SKM-1 (cell line): ENCODE measurements at regions not wholly inside any gene's neighbourhood (a gene's known extent, or its start where the extent isn't known, plus 50 kb on each side); places are given as distances from the start of the nearest gene placed in this dataset.

Source experiments
- DNase-seq: peaks from one replicate; lab custom pipeline; 2025; ENCODE audit not compliant: unreplicated experiment; lab: John Stamatoyannopoulos, UW

GRCh38 chr15:70431854-70432253 is 331.5 kb downstream of the UACA start:
- no peak for DNase-seq

DNA sequence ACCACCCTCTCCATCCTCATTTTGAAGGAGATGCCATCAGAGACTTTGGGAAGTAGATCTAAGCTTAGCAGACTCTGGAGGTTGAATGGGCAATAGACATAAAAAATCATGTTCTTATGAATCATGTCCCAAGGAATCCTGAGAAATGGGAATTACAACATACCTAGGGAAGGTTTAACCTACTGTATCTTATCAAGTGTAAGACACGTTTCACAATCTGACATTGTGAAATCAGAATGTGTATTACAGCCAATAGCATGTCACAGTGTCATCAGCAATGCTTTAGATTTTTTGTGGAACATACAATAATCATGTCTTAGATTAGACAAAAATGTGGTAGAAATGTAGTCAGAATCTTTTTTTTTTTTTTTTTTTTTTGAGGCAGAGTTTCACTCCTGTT is 332.4 kb upstream of the TLE3 start:
- no peak for DNase-seq

- no peak for DNase-seq
Observed at GRCh38 chr15:70429056-70429722, 331.5 kb upstream of the TLE3 start.

GRCh38 chr15:70428211-70428822 is 330.6 kb upstream of the TLE3 start:
- DNase-seq, result no peak

GRCh38 chr15:70427167-70428120 is 329.7 kb upstream of the TLE3 start:
- DNase-seq, result no peak

DNA sequence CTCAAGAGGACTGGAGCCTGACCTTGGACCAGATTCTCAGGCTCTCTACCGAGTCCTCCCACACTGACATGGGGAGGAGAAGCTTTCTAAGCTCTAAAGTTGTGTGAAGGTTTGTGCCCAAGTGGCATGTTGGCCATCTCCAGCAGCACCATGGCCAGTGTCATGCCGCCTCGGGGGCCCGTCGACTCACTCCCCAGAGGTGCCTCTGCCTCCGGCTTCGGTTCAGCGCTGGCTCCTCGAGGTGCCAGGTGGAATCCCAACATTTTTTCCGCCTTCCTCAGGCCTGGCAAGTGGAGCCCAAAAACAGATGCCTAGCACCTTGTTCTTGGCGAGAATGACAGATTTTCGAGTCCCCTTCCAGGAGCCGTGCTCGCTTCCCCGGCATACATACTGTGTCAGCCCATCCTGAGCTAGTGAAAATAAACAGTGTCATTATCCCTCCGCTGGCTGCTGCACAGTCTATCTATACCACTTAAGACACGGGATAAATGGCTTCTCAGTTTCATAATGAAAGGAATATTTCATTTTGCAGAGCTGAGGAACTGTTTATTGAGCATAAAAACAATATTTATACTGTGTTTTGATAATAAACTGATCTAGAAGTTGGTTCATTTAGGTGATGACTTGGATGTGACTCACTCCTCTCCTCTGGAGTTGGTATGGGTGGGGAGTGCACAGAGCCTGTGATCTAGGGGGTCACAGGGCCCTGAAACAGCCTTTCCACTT is 328.5 kb upstream of the TLE3 start:
- no peak for DNase-seq

GRCh38 chr15:70424937-70425411 is 327.3 kb upstream of the TLE3 start:
- DNase-seq, result no peak

DNA sequence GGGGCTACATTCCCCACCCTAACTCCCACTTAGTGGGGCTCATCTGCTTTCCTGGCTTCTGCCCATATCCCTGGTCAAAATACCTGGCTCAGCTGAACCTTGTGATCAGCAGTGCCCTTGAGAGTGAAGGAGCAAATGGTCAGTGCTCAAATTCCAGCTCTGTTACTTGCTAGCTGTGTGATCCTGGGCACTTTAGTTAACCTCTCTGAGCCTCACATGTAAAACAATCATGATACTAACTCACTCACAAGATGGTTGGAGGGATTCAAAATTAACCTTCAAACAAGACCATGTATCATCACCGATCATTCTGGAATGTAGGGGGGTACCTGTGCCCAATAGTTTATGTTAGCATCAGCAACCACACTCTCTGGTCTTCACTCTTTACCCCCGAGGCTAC is 325.6 kb upstream of the TLE3 start:
- no peak for DNase-seq

DNA sequence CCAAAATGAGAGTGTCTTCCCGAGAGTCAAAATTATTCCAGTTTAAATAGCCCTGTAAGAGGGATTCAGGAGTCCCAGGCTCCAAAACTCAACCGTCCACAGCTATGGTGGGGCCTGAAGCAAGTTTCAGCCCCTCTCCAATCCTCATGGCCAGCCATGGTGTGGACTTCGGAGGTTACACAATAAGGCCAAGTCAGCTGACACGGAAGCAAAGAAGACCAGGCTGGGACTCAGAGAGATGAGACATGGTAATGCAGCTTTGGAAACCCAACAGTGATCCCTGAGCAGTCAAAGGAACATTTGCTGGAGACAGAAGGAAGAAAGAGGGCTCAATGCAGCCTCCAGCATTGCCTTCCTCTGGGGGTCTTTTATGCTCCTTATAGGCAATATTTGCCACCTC is 324.6 kb upstream of the TLE3 start:
- no peak for DNase-seq

DNA sequence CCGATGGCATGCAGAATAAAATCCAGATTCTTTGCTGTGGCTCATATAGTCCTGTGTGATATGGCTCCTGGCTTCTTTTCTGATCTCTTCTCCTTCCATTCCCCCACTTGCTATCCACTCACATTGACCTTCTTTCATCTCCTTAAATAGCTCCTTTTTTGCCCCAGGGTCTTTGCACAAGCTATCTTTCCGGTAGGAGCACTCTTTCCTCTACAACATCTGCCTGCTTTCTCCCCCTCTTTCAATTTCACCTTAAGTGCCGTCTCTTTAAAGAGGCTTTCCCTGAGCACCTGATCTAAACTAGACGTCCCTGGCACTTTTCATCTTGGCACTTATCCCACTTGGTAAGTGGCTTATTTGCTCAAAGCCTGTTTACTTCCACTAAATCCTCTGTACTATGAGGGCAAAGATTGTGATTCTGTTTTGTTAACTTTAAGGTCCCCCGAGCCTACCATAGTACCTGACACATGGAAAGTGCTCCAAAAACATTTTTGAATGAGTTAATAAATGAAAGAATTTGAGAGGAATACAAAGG is 323.3 kb upstream of the TLE3 start:
- no peak for DNase-seq

DNA sequence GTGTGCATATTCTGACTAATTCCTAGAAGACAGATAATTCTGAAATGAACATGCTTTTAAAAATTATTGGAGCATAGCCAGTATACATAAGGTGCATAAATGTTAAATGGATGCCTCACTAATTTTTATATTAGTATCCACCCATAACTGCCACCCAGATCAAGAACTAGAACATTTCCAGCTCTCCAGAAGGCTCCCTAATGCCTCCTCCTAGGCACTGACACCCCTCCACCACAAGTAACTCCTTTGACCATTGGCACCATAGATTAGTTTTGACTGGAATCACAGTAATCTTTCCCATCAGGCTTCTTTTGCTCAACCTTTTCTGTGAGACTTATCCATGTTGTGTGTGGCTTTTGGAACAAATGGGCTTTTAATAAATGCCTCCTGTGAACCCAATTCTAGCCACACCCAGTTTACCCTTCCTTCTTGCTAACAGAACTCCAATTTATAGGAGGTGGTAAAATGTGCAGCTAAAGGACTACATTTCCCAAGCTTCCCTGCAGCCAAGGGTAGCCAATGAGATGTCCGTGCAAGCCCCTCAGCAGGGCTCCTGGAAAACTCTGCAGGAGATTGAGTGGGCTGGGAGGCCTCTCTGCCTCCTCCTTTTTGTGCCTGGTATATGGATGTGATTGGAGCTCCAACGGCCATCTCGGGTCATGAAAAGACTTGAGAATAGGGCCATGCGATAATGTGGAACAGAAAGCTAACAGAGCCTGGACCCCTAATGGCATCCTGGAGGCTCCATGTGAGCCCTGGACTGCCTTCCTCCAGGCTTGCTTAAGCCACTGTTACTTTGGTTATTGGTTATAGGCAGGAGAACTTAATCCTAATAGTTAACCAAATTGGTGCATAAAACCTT is 322.6 kb upstream of the TLE3 start:
- no peak for DNase-seq

- no peak for DNase-seq
Observed at GRCh38 chr15:70418943-70419342, 321.2 kb upstream of the TLE3 start.

DNA sequence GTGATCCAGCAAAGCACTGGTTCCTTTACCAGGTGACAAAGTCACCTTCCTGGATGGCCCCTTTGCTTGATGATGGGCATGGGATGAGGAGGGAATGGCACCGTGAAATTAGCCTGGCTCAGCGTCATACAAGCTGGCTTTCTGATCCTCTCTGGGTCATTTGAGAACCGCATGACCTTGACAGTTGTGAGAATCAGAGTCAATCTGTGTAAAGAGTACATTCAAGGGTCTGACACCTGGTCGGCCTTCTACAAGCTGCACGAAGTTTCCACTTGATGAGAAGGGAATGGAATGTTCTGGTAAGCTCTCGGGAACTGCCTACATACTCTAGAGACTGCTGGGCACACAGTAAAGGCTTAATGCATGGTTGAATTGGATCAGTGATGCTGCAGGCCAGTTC is 319.8 kb upstream of the TLE3 start:
- no peak for DNase-seq

DNA sequence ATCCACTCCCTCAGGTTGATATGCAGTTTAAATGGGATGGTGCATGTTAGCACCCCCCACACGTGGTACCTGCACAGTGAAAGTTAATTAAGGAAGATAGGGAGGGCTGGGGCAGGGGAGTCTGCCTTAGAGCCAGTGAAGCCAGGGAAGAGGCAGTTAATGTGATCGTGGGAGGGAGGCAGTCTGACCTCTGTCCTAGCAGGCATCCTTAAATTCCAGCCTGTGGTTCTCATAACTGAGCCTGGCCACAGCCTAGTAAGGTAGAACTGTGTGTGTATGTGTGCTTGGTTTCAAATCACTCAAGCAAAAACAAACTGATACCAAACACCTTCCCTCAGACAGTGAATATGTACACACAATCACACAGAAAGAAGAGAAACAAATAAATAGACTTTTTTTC is 319.1 kb upstream of the TLE3 start:
- DNase-seq, result no peak

DNA sequence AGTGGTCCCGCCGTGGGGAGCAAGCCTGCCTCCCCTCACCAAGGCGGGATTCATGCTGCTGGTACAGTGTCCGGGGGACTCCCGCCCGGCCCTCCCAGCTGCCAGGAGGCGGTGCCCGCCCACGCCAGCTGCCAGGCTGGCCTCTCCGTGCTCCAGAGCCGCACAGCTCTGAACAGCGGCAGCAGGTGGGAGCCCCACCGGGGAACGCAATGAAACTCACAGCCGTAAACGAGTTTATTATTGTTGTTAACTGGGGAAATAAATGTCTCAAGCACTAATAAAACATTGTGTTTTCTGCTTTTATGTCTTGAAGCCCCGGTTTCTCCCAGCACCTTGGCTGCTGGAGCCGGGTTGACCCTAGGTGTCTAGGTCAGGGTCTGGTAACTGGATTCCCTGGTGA is 317.7 kb upstream of the TLE3 start:
- no peak for DNase-seq

DNA sequence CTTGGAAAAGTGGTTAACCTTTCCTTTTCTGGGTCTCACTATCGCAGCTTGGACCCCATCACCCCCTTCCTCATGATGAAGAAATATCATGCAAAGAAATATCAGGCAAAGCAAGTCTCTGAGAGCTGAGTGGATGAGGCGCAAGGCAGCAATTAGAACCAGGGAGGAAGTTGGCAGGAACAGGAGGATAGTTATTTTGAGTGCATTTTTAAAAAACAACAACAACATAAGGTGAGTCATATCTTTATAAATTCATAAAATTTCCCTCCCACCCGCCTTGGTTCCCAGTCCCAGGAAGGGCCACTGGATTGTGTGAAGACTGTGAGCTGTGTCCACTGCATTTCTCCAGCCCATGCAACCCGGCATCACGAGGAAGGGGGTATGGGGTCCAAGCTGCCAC is 316.9 kb upstream of the TLE3 start:
- DNase-seq, result no peak

GRCh38 chr15:70412794-70413193 is 315.1 kb upstream of the TLE3 start:
- DNase-seq, result no peak

GRCh38 chr15:70411143-70411863 is 313.6 kb upstream of the TLE3 start:
- DNase-seq, result no peak

DNA sequence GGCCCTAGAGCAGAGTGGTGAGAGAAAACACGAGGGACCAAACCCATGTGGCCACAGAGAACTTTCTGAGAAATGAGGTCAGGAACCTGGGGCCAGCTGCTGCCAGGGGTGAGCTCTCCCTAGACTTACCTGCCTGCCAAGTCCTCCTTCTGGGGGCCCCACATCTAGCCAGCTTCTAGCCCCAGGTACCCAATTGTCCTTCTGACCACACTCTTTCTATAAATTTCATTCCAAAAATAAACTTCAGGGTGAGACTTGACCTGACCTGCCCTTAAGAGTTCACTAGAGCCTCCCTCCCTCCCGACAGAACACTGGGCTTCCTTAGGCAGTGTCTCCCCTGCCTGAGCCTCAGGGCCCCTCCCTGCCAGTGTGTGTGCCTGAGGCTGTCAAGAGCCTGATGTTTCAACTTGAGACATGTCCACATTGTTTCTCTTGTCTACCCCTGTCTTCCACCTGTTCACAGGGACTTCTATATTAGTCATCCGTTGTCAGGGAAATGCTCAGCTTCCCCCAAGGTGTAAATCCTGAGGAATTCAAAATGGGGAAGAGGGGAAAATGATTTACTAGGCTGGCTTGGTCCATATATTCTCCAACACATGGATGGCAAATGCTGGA is 312.8 kb upstream of the TLE3 start:
- DNase-seq, result no peak
